Ectodermal cell (in vitro differentiated cells): ENCODE measurements at regions not wholly inside any gene's neighbourhood (a gene's known extent, or its start where the extent isn't known, plus 50 kb on each side); places are given as distances from the start of the nearest gene placed in this dataset.

Source experiments
- H3K27ac ChIP-seq: 2 replicates; pipeline ENCODE4 v1.7.0; 2013; ENCODE audit warnings: mild to moderate bottlenecking, low read depth, low read length; ENCODE audit not compliant: insufficient read depth, poor library complexity, severe bottlenecking
- H3K27me3 ChIP-seq: 2 replicates; pipeline ENCODE4 v1.7.0; 2013; ENCODE audit warnings: mild to moderate bottlenecking, low read length; ENCODE audit not compliant: insufficient read depth, control insufficient read depth, poor library complexity, severe bottlenecking
- H3K36me3 ChIP-seq: one replicate; pipeline ENCODE4 v1.7.0; 2013; ENCODE audit warnings: low read length; ENCODE audit not compliant: control insufficient read depth, insufficient read depth
- H3K4me1 ChIP-seq: one replicate; pipeline ENCODE4 v1.7.0; 2013; ENCODE audit warnings: low read length; ENCODE audit not compliant: control insufficient read depth, insufficient read depth
- H3K4me3 ChIP-seq: 2 replicates; pipeline ENCODE4 v1.7.0; 2013; ENCODE audit warnings: low read depth, low read length, control low read depth; ENCODE audit not compliant: insufficient read depth
- H3K9me3 ChIP-seq: 2 replicates; pipeline ENCODE4 v1.7.0; 2013; ENCODE audit warnings: mild to moderate bottlenecking, low read length, moderate library complexity; ENCODE audit not compliant: control insufficient read depth
- WGBS, 2 experiments: methylation state at CpG; one replicate each; pipeline ENCODE4 v1.1.7; 2013; ENCODE audit warnings: missing lambda C conversion rate in 2 of 2; 5-methylcytosine and 5-hydroxymethylcytosine counted together

DNA sequence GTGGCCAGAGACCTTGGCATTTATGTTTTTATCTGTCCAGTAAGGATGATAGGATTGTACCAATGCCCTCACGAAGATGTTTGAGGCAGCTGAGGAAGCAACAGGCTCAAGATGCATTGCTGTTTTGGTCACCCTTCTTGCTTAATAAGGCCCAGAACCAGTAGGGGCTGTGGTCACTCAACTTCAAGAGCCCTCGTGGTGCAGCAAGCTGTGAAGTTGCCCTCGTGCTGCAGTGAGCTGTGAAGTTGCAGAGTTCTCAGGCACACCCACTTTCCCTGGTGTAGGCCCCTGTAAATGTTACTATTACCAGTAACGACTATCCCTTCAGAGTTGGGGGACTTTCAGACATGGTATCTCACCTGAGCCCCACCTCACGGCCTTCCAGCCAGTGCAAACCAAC, 207.6 kb upstream of the LYZL1 start:
- Histone ChIP-seq H3K4me3 (no peak overlapping the region), H3K4me1 (no peaks in the 10 kb centered on the region), H3K27ac (no peak overlapping the region), H3K27me3 (no peaks in the 10 kb centered on the region), H3K36me3 (no peaks in the 10 kb centered on the region), H3K9me3 (no peaks in the 10 kb centered on the region)
- WGBS, 2 experiments: 94% methylated on average over 5 of the region's 5 CpGs

GRCh38 chr10:29081951-29082685, 206.8 kb upstream of the LYZL1 start:
- 92 to 93% methylated on average over 13 of the region's 13 CpGs for WGBS, 2 experiments
- Histone ChIP-seq H3K4me3 (no peak overlapping the region), H3K36me3 (no peaks in the 10 kb centered on the region), H3K4me1 (no peaks in the 10 kb centered on the region), H3K27ac (no peak overlapping the region), H3K27me3 (no peaks in the 10 kb centered on the region), H3K9me3 (no peaks in the 10 kb centered on the region)

GRCh38 chr10:29083096-29083495, 205.8 kb upstream of the LYZL1 start:
- Histone ChIP-seq H3K9me3 (no peaks in the 10 kb centered on the region), H3K4me3 (no peak overlapping the region), H3K4me1 (no peaks in the 10 kb centered on the region), H3K27ac (no peak overlapping the region), H3K36me3 (no peaks in the 10 kb centered on the region), H3K27me3 (no peaks in the 10 kb centered on the region)
- 85 to 87% methylated on average over 6 of the region's 6 CpGs for WGBS, 2 experiments

DNA sequence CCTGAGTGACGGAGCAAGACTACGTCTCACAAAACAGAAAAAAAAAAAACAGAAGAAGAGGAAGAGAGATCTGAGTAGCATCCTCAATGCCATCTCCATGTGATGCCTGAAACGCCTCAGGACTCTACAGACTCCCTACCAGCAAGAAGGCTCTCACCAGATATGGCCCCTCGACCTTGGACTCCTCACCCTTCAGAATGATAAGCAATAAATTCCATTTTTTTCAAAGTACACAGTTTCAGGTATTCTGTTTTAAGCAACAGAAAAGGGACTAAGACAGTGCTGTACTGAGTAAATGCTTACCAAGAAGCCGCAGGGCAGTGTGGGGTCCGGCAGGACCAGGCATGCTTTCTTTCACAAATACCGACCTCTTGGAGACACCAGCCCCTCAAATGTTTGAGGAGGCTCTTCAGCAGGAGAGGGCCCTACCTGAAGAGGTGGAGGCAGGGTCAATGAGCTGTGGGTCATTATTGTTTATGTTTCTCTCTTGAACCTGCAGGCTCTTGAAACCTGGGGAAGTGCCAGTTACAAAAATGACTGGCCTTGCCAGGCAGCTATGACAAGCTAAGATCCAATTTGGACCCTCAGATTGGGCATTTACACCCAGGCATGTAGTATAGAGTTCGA, 204.1 kb upstream of the LYZL1 start:
- Histone ChIP-seq H3K4me3 (no peak overlapping the region), H3K9me3 (no peaks in the 10 kb centered on the region), H3K36me3 (no peaks in the 10 kb centered on the region), H3K27ac (no peak overlapping the region), H3K27me3 (no peaks in the 10 kb centered on the region), H3K4me1 (no peaks in the 10 kb centered on the region)
- 87 to 94% methylated on average over 8 of the region's 8 CpGs for WGBS, 2 experiments

DNA sequence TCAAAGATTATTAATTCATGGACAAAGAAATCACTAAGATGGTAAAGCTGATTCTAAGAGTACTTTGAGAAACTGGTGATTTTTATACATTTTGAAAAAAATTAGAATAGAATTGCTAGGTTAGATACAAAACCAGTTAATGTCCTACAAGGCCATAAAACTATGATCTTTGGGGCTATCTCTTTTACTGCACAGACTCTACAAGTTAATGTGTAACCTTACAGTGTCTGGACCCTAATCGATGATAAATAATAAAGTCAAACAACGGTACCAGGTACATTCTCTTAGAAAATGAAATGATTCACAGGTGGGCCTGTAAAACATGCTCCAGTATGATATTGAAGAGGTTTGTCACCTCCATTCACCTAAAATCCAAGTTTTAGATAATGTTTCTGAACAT, 199.8 kb upstream of the LYZL1 start:
- WGBS, 2 experiments: 95 to 100% methylated on average over 2 of the region's 2 CpGs

GRCh38 chr10:29096303-29096824, 192.5 kb upstream of the LYZL1 start:
- Histone ChIP-seq H3K4me3 (no peak overlapping the region), H3K4me1 (no peaks in the 10 kb centered on the region), H3K9me3 (no peaks in the 10 kb centered on the region), H3K27me3 (no peaks in the 10 kb centered on the region), H3K27ac (no peak overlapping the region), H3K36me3 (no peaks in the 10 kb centered on the region)
- 70 to 80% methylated on average over 2 of the region's 2 CpGs for WGBS, 2 experiments

More for the DNA sequence above, 199.8 kb upstream of the LYZL1 start:
- no peak overlapping the region for H3K27ac ChIP-seq
- H3K4me3 ChIP-seq: no peak overlapping the region
- H3K36me3 ChIP-seq: no peaks in the 10 kb centered on the region
- H3K9me3 ChIP-seq: no peaks in the 10 kb centered on the region
- H3K27me3 ChIP-seq: no peaks in the 10 kb centered on the region
- H3K4me1 ChIP-seq: no peaks in the 10 kb centered on the region

DNA sequence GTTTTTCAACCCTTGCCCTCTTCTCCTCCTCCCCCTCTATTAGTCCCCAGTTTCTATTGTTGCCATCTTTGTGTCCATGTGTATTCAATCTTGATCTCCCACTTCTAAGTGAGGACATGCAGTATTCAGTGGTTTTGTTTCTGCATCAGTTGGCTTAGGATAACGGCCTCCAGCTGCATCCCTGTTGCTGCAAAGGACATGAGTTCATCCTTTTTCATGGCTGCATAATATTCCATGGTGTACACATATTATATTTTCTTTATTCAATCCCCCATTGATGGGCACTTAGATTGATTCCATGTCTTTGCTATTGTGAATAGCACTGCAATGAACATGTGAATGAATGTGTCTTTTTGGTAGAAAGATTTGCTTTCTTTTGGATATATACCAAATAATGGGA, 190.4 kb upstream of the LYZL1 start:
- Histone ChIP-seq H3K4me3 (no peak overlapping the region), H3K4me1 (no peaks in the 10 kb centered on the region), H3K27me3 (no peaks in the 10 kb centered on the region), H3K36me3 (no peaks in the 10 kb centered on the region), H3K27ac (no peak overlapping the region), H3K9me3 (no peaks in the 10 kb centered on the region)
- 70% methylated on average over 1 of the region's 1 CpG for WGBS, 2 experiments

DNA sequence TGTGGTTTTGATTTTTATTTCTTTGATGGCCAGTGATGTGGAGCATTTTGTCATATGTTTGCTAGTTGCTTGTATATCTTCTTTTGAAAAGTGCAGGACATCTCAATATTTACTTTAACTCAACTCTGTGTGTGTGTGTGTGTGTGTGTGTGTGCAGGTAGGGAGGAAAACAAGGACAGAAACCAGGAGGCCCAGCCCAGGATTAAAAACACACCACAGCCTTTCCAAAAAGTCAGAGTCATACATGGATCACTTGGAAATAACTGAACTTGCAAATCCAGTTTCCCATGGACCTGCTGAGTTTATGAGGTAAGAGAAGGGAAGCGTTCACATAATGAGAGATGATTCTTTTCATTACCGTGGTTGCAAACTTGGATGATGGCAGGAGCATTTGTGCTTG, 189.9 kb upstream of the LYZL1 start:
- 48 to 50% methylated on average over 2 of the region's 2 CpGs for WGBS, 2 experiments
- Histone ChIP-seq H3K9me3 (no peaks in the 10 kb centered on the region), H3K36me3 (no peaks in the 10 kb centered on the region), H3K27me3 (no peaks in the 10 kb centered on the region), H3K4me3 (no peak overlapping the region), H3K27ac (no peak overlapping the region), H3K4me1 (no peaks in the 10 kb centered on the region)

GRCh38 chr10:29099415-29099814, 189.5 kb upstream of the LYZL1 start:
- WGBS, 2 experiments: 91 to 98% methylated on average over 4 to 5 of the region's 5 CpGs
- no peak overlapping the region for H3K27ac ChIP-seq
- H3K4me3 ChIP-seq: no peak overlapping the region
- no peaks in the 10 kb centered on the region for H3K27me3 ChIP-seq
- H3K9me3 ChIP-seq: no peaks in the 10 kb centered on the region
- H3K4me1 ChIP-seq: no peaks in the 10 kb centered on the region
- H3K36me3 ChIP-seq: no peaks in the 10 kb centered on the region

DNA sequence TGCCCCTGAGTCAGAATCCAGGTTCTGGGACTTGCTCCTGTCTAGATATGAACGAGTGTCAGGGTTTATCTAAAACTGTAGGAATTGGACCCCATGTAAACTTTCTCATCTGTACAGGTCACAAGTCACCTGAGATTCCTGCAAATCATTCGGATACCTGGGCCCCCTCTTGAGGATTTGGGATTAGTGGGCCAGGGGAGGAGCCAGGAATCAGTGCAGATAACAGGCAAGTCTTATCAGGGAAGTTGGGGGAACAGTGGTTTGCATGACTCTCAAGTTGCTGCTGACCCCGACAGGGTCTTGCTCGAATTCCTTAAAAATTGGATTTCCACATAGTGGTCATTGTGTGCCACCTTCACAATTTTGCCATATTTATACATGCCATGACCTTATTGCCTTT, 188.4 kb upstream of the LYZL1 start:
- WGBS, 2 experiments: 89 to 91% methylated on average over 4 of the region's 4 CpGs
- Histone ChIP-seq H3K27me3 (no peaks in the 10 kb centered on the region), H3K4me1 (no peaks in the 10 kb centered on the region), H3K9me3 (no peaks in the 10 kb centered on the region), H3K36me3 (no peaks in the 10 kb centered on the region), H3K27ac (no peak overlapping the region), H3K4me3 (no peak overlapping the region)
